HEK293T (cell line): ENCODE measurements at regions not wholly inside any gene's neighbourhood (a gene's known extent, or its start where the extent isn't known, plus 50 kb on each side); places are given as distances from the start of the nearest gene placed in this dataset.

Experiments
- ARNT ChIP-seq: fragments of 450-650 bp; IDR thresholded peaks from 2 replicates; pipeline ENCODE4 v1.6.1; 2017; ENCODE audit warnings: mild to moderate bottlenecking
- BHLHE40 ChIP-seq: fragments of 450-650 bp; IDR thresholded peaks from 2 replicates; pipeline ENCODE4 v1.6.1; 2016; ENCODE audit warnings: mild to moderate bottlenecking, moderate library complexity, borderline replicate concordance
- CTBP1 ChIP-seq: fragments of 450-650 bp; IDR thresholded peaks from 2 replicates; pipeline ENCODE4 v1.6.1; 2016; ENCODE audit warnings: borderline replicate concordance
- ELF4 ChIP-seq: fragments of 450-650 bp; IDR thresholded peaks from 2 replicates; pipeline ENCODE4 v1.6.1; 2017; ENCODE audit warnings: antibody characterized with exemption
- FOXA1 ChIP-seq: fragments of 450-650 bp; IDR thresholded peaks from 2 replicates; pipeline ENCODE4 v1.6.1; 2016; ENCODE audit warnings: mild to moderate bottlenecking
- FOXK2 ChIP-seq: fragments of 450-650 bp; IDR thresholded peaks from 2 replicates; pipeline ENCODE4 v1.6.1; 2016; ENCODE audit warnings: mild to moderate bottlenecking
- HDGF ChIP-seq: fragments of 450-650 bp; IDR thresholded peaks from 2 replicates; pipeline ENCODE4 v1.6.1; 2017; ENCODE audit warnings: antibody characterized with exemption, borderline replicate concordance
- L3MBTL2 ChIP-seq: fragments of 450-650 bp; conservative IDR thresholded peaks from 2 replicates; pipeline ENCODE4 v1.6.1; 2016; ENCODE audit warnings: mild to moderate bottlenecking
- LEF1 ChIP-seq: fragments of 450-650 bp; IDR thresholded peaks from 2 replicates; pipeline ENCODE4 v1.6.1; 2017; ENCODE audit warnings: mild to moderate bottlenecking, borderline replicate concordance
- SP1 ChIP-seq: fragments of 450-650 bp; IDR thresholded peaks from 2 replicates; pipeline ENCODE4 v1.6.1; 2017
- SUZ12 ChIP-seq: fragments of 450-650 bp; IDR thresholded peaks from 2 replicates; pipeline ENCODE4 v1.6.1; 2016; ENCODE audit warnings: mild to moderate bottlenecking
- TARDBP ChIP-seq: fragments of 450-650 bp; IDR thresholded peaks from 2 replicates; pipeline ENCODE4 v1.6.1; 2016
- ZNF384 ChIP-seq: fragments of 450-650 bp; IDR thresholded peaks from 2 replicates; pipeline ENCODE4 v1.6.1; 2016
- TF ChIP-seq, protein P1 (sequence below): fragments of 450-650 bp; IDR thresholded peaks from 2 replicates; pipeline ENCODE4 v1.6.1; 2016

DNA sequence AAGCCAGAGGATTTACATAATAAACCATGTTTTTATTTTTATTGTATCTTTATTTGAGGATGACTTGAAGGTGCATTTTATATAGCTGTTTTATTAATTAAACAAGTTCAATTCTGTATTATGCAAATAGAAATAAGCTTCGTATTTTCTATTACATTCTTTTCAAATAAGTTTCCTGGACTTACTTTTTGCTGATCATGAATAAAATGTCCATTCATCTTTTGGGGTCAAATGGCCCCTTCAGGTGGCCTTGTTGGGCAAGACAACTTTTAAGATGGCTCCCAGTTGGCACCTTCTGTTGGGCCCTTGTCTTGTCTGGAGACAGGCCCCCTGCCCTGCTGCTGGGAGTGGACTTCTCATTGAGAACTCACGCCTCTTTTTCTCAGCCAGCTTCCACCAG, 654.6 kb upstream of the NOX3 start:
- no peak for TF ChIP-seq SUZ12
- TF ChIP-seq CTBP1 = no peak
- TF ChIP-seq BHLHE40 = no peak
- TF ChIP-seq FOXA1 = no peak
- TF ChIP-seq HDGF = no peak
- no peak for TF ChIP-seq SP1
- no peak for TF ChIP-seq ELF4
- TF ChIP-seq TARDBP = no peak
- no peak for TF ChIP-seq FOXK2
- TF ChIP-seq ZNF384 = no peak
- no peak for TF ChIP-seq L3MBTL2
- TF ChIP-seq, protein P1, sequence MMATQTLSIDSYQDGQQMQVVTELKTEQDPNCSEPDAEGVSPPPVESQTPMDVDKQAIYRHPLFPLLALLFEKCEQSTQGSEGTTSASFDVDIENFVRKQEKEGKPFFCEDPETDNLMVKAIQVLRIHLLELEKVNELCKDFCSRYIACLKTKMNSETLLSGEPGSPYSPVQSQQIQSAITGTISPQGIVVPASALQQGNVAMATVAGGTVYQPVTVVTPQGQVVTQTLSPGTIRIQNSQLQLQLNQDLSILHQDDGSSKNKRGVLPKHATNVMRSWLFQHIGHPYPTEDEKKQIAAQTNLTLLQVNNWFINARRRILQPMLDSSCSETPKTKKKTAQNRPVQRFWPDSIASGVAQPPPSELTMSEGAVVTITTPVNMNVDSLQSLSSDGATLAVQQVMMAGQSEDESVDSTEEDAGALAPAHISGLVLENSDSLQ = no peak
- no peak for TF ChIP-seq LEF1
- TF ChIP-seq ARNT = no peak
